ENCODE measurements at regions not wholly inside any gene's neighbourhood (a gene's known extent, or its start where the extent isn't known, plus 50 kb on each side); places are given as distances from the start of the nearest gene placed in this dataset.

GRCh38 chr12:87439990-87440827 lies 589.0 kb downstream of the C12orf50 start:
- no peak for TF ChIP-seq CTCF (IDR thresholded peaks at IDR 0.05 in 8 of 11, conservative IDR thresholded peaks at IDR 0.05 in 3 of 11)
- TF ChIP-seq POLR2A (IDR thresholded peaks at IDR 0.05) = no peak
- TF ChIP-seq POLR2AphosphoS5 (IDR thresholded peaks at IDR 0.05) = no peak
